Prostate gland (tissue), 2 donors: ENCODE measurements at regions not wholly inside any gene's neighbourhood (a gene's known extent, or its start where the extent isn't known, plus 50 kb on each side); places are given as distances from the start of the nearest gene placed in this dataset.
"Not testable (repeated sequence)": the region's sequence is repeated elsewhere in the genome, so short reads cannot be mapped to it uniquely, and the experiment has no call there.

Source experiments
- DNase-seq: peaks from one replicate; pipeline ENCODE4 v3.0.0-alpha.2; 2019; ENCODE audit warnings: low spot score
- H3K27ac ChIP-seq, 2 donors: fragments of 200-600 bp; sonication (generic); 2 replicates each; pipeline ENCODE4 v1.5.1; 2017 to 2019
- H3K27me3 ChIP-seq: fragments of 200-600 bp; sonication (generic); replicated peaks from 2 replicates; pipeline ENCODE4 v1.5.1; 2019; ENCODE audit not compliant: insufficient read depth
- H3K36me3 ChIP-seq, 2 donors: fragments of 200-600 bp; sonication (generic); 1 replicate in 1 of 2; 2 replicates in 1 of 2; pipeline versions ENCODE4 v1.5.1 to v1.8.1; 2017 to 2019
- H3K4me1 ChIP-seq: fragments of 200-600 bp; sonication (generic); replicated peaks from 2 replicates; pipeline ENCODE4 v1.5.1; 2019
- H3K4me3 ChIP-seq, 2 donors: fragments of 200-600 bp; sonication (generic); 2 replicates each; pipeline ENCODE4 v1.5.1; 2017 to 2019
- H3K9me3 ChIP-seq: fragments of 200-600 bp; sonication (generic); 2 replicates; pipeline ENCODE4 v1.5.1; 2017
- POLR2A ChIP-seq: fragments of 450-650 bp; IDR thresholded peaks from one replicate; pipeline ENCODE4 v1.6.1; 2016; ENCODE audit warnings: antibody characterized with exemption, mild to moderate bottlenecking
- POLR2AphosphoS5 ChIP-seq: sonication (generic); formaldehyde crosslinking; IDR thresholded peaks from one replicate; pipeline ENCODE4 v1.6.1; 2017; ENCODE audit warnings: antibody characterized with exemption
- WGBS: methylation state at CpG from one replicate; pipeline ENCODE4 v1.1.5; 2018; 5-methylcytosine and 5-hydroxymethylcytosine counted together
- intact Hi-C: fragments of 100-400 bp; cut with DNase I; formaldehyde crosslinking; loops from one replicate; pipeline ENCODE4 v1.14.2; 2022
- TF ChIP-seq, protein P1 (sequence below), 4 experiments: fragments of 200-600 bp in 2 of 4; fragments of 450-650 bp in 2 of 4; sonication (generic) in 2 of 4; IDR thresholded peaks; 1 replicate in 3 of 4; 2 replicates in 1 of 4; pipeline ENCODE4 v1.5.1; 2016 to 2019; ENCODE audit warnings: antibody characterized with exemption in 4 of 4, mild to moderate bottlenecking in 2 of 4, moderate library complexity in 2 of 4

DNA sequence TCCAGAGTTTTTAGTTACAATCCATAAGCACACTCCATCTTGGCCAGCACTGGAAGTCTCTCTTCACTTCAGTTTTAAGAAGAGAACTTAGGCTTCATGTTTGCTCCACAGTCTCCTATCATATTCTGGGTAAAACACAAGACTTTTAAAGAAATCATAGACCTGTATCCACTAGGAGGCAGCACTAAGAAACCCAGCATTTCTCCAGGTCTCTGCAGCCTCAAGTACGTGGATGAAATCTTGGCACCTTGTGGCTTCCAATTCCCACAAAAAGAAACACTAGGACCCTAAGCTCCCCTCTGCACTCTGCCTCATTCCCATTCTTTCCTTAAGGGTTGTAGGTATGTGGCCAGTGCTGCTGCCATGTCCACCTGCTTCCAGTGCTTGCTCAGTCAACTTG lies 367.3 kb upstream of the CASK start:
- Histone ChIP-seq H3K36me3 (no peaks in the 10 kb centered on the region), H3K27me3 (no peaks in the 10 kb centered on the region), H3K9me3 (no peaks in the 10 kb centered on the region), H3K4me3 (no peak overlapping the region), H3K27ac (no peak overlapping the region), H3K4me1 (no peaks in the 10 kb centered on the region)
- intact Hi-C loops: no loop called here
- WGBS: 100% methylated on average over 1 of the region's 1 CpG
- no peak for DNase-seq
- TF ChIP-seq POLR2A: no peak
- TF ChIP-seq, protein P1, sequence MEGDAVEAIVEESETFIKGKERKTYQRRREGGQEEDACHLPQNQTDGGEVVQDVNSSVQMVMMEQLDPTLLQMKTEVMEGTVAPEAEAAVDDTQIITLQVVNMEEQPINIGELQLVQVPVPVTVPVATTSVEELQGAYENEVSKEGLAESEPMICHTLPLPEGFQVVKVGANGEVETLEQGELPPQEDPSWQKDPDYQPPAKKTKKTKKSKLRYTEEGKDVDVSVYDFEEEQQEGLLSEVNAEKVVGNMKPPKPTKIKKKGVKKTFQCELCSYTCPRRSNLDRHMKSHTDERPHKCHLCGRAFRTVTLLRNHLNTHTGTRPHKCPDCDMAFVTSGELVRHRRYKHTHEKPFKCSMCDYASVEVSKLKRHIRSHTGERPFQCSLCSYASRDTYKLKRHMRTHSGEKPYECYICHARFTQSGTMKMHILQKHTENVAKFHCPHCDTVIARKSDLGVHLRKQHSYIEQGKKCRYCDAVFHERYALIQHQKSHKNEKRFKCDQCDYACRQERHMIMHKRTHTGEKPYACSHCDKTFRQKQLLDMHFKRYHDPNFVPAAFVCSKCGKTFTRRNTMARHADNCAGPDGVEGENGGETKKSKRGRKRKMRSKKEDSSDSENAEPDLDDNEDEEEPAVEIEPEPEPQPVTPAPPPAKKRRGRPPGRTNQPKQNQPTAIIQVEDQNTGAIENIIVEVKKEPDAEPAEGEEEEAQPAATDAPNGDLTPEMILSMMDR (IDR thresholded peaks at IDR 0.05): no peak
- TF ChIP-seq POLR2AphosphoS5: no peak

DNA sequence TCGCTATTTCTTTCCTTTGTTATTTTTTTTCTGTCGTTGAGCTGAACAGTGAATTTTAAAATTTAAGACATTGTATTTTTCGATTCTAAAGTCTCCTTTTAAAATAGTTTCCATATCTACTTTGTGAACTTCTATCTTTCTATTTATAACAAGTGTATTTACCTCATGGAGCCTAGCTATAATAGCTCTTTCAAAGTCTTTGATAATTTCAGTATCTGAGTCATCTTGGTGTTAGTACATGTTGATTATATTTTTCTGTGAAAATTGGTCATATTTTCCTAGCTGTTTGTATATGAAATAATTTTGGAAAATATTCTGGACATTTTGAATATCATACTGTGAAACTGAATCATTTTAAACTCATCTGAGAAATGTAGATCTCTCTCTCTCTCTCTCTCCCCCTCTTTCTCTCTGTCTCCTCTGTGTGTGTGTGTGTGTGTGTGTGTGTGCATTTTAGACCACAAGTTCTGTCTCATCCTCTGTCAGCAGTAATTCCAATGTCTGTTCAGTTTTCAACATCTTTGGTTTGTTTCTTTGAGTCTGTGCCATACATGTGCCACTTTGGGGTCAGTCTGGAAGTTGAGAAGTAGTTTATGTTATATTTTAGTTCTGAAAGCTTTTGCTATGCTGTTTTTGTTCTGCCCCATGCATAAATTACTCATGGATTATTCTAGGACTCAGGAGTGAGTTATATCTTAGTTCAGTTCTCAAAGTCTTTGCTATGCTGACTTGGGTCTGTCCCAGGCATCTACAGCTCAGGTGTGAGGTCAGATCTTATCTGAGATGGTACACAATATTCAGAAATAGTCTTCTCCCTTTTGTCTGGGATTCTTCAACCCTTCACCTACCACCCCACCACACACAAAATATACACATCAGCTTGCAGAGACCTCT lies 366.4 kb upstream of the CASK start:
- H3K36me3 ChIP-seq: no peaks in the 10 kb centered on the region
- intact Hi-C loops: no loop called here
- no peaks in the 10 kb centered on the region for H3K27me3 ChIP-seq
- H3K4me3 ChIP-seq: no peak overlapping the region
- H3K27ac ChIP-seq: no peak overlapping the region
- DNase-seq: no peak
- WGBS: 88% methylated on average over 3 of the region's 3 CpGs
- TF ChIP-seq POLR2AphosphoS5 (no peak), POLR2A (no peak)
- TF ChIP-seq, protein P1 (IDR thresholded peaks at IDR 0.05): no peak
- no peaks in the 10 kb centered on the region for H3K4me1 ChIP-seq
- H3K9me3 ChIP-seq: no peaks in the 10 kb centered on the region

DNA sequence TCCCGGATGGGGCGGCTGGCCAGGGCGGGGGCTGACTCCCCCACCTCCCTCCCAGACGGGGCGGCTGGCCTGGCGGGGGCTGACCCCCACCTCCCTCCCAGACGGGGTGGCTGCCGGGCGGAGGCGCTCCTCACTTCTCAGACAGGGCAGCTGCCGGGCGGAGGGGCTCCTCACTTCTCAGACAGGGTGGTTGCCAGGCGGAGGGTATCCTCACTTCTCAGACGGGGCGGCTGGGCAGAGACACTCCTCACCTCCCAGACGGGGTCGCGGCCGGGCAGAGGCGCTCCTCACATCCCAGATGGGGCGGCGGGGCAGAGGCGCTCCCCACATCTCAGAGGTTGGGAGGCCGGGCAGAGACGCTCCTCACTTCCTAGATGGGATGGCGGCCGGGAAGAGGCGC lies 362.3 kb upstream of the CASK start:
- H3K36me3 ChIP-seq, H3K27me3 ChIP-seq, DNase-seq, H3K4me1 ChIP-seq, intact Hi-C loops, H3K4me3 ChIP-seq, H3K9me3 ChIP-seq, H3K27ac ChIP-seq: not testable (repeated sequence)
- 98% methylated on average over 10 of the region's 28 CpGs for WGBS

DNA sequence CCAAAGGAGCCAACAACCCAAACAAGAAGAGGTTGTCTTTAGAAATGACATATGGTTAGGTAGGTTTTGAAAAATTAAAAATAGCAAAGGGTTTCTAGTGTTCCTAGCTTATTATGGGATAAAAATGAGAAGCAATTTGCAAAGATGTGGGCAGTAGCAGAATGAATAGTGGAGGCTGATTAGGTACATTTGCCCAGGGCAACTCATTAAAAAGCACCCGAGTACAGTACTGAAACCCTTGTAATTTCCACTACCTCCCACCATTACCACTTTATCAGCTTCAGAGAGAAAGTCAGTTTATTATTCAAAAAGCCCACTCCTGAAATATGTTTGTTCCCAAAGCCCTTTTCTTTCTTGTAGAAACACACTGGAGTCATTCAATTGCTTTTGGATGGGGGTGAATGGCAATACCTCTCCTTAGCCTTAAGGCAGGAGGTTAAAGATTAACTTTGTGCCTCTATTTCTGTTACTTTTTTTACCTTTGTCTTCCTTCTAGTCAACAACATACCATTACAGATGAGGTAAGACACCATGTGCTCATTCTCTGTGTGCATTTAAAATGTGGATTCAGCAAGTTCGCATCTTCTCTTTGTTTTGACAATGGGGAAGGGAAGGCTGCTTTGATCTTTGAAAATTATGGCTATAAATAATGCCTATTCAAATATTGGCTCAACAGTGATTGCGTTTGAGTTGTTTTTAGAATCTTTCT lies 353.8 kb upstream of the CASK start:
- Histone ChIP-seq H3K27ac (no peak overlapping the region), H3K27me3 (no peaks in the 10 kb centered on the region), H3K4me3 (no peak overlapping the region), H3K36me3 (no peaks in the 10 kb centered on the region), H3K4me1 (no peaks in the 10 kb centered on the region), H3K9me3 (no peaks in the 10 kb centered on the region)
- no peak for DNase-seq
- TF ChIP-seq POLR2A: no peak
- TF ChIP-seq POLR2AphosphoS5: no peak
- TF ChIP-seq, protein P1 (IDR thresholded peaks at IDR 0.05): no peak
- 44% methylated on average over 3 of the region's 3 CpGs for WGBS
- intact Hi-C loops: no loop called here

DNA sequence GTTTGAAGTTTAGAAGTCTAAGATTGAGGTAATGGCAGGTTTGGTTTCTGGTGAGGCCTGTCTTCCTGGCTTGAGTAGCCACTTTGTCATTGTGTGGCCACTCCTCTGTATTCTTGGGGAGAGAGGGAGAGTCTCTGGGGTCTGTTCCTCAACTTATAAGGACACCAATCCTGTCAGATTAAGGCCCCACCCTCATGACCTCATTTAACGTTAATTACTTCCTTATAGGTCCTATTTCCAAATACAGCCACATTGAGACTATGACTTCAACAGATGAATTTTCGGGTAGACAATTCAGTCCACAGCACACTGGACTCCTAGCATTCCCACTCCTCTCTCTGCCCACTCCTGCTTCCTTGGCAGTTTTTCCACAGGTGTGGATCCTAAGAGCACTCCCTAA lies 350.8 kb upstream of the CASK start:
- Histone ChIP-seq H3K4me3 (no peak overlapping the region), H3K9me3 (no peaks in the 10 kb centered on the region)
- WGBS: 88% methylated on average over 2 of the region's 2 CpGs

More for the DNA sequence above, 350.8 kb upstream of the CASK start:
- Histone ChIP-seq H3K4me1 (no peaks in the 10 kb centered on the region), H3K27me3 (no peaks in the 10 kb centered on the region), H3K27ac (no peak overlapping the region), H3K36me3 (no peaks in the 10 kb centered on the region)
- TF ChIP-seq POLR2A (no peak), POLR2AphosphoS5 (no peak)
- DNase-seq: no peak
- intact Hi-C loops: no loop called here
